Gastroesophageal sphincter (tissue), 4 donors: ENCODE measurements at regions not wholly inside any gene's neighbourhood (a gene's known extent, or its start where the extent isn't known, plus 50 kb on each side); places are given as distances from the start of the nearest gene placed in this dataset.

ENCODE experiments used
- ATAC-seq: fragments of 150-250 bp; one replicate; pipeline ENCODE4 v1.9.1; 2016; ENCODE audit warnings: mild to moderate bottlenecking, moderate library complexity
- H3K27ac ChIP-seq, 4 donors: fragments of 200-600 bp; sonication (generic) in 3 of 4; 1 replicate in 3 of 4; 2 replicates in 1 of 4; pipeline ENCODE4 v1.5.1; 2016 to 2019
- H3K27me3 ChIP-seq: fragments of 200-600 bp; sonication (generic); one replicate; pipeline ENCODE4 v1.5.1; 2019
- H3K36me3 ChIP-seq, 2 donors: fragments of 200-600 bp; sonication (generic); one replicate each; pipeline ENCODE4 v1.5.1; 2019; ENCODE audit warnings: control low read depth in 1 of 2
- H3K4me1 ChIP-seq, 3 donors: fragments of 200-600 bp; sonication (generic); 1 replicate in 2 of 3; 2 replicates in 1 of 3; pipeline ENCODE4 v1.5.1; 2016 to 2019; ENCODE audit warnings: control low read depth in 2 of 3
- H3K4me3 ChIP-seq, 2 donors: fragments of 200-600 bp; sonication (generic); one replicate each; pipeline ENCODE4 v1.5.1; 2019; ENCODE audit warnings: mild to moderate bottlenecking in 1 of 2, moderate library complexity in 1 of 2
- H3K9me3 ChIP-seq, 3 donors: fragments of 200-600 bp; sonication (generic); one replicate each; pipeline ENCODE4 v1.5.1; 2017 to 2019; ENCODE audit warnings: control low read depth in 2 of 3
- CTCF ChIP-seq, 4 experiments: fragments of 200-600 bp in 2 of 4; fragments of 450-650 bp in 2 of 4; sonication (generic) in 1 of 4; IDR thresholded peaks; one replicate each; pipeline ENCODE4 v1.5.1; 2017 to 2019; ENCODE audit warnings: antibody characterized with exemption in 4 of 4, mild to moderate bottlenecking in 2 of 4, moderate library complexity in 2 of 4
- EP300 ChIP-seq: sonication (generic); formaldehyde crosslinking; IDR thresholded peaks from one replicate; pipeline ENCODE4 v1.6.1; 2017; ENCODE audit warnings: antibody characterized with exemption, mild to moderate bottlenecking
- POLR2A ChIP-seq, 2 donors: fragments of 450-650 bp; IDR thresholded peaks; one replicate each; pipeline ENCODE4 v1.6.1; 2017; ENCODE audit warnings: antibody characterized with exemption in 2 of 2, mild to moderate bottlenecking in 2 of 2, moderate library complexity in 1 of 2
- POLR2AphosphoS5 ChIP-seq: sonication (generic); formaldehyde crosslinking; IDR thresholded peaks from one replicate; pipeline ENCODE4 v1.6.1; 2017; ENCODE audit warnings: antibody characterized with exemption
- WGBS, 2 donors: methylation state at CpG; one replicate each; pipeline ENCODE4 v1.1.5; 2018; ENCODE audit warnings: low coverage in 1 of 2; 5-methylcytosine and 5-hydroxymethylcytosine counted together

GRCh38 chr11:20308601-20309000, 54.9 kb upstream of the HTATIP2 start:
- TF ChIP-seq CTCF (IDR thresholded peaks at IDR 0.05) (no peak), POLR2AphosphoS5 (no peak), POLR2A (IDR thresholded peaks at IDR 0.05) (no peak)
- no peaks in the 10 kb centered on the region for H3K4me1 ChIP-seq
- no peaks in the 10 kb centered on the region for H3K9me3 ChIP-seq
- no peak overlapping the region for H3K4me3 ChIP-seq
- H3K36me3 ChIP-seq: no peaks in the 10 kb centered on the region
- no peak for ATAC-seq
- H3K27ac ChIP-seq: no peak overlapping the region
- peaks cover 4% of the 10 kb centered on the region for H3K27me3 ChIP-seq
- WGBS, 2 donors: 67 to 73% methylated on average over 1 to 2 of the region's 2 CpGs

GRCh38 chr11:20303391-20303965, 60.0 kb upstream of the HTATIP2 start:
- no peak overlapping the region for H3K4me3 ChIP-seq
- no peaks in the 10 kb centered on the region for H3K4me1 ChIP-seq
- TF ChIP-seq CTCF (IDR thresholded peaks at IDR 0.05) (no peak), POLR2A (IDR thresholded peaks at IDR 0.05) (no peak), EP300 (no peak), POLR2AphosphoS5 (no peak)
- no peak for ATAC-seq
- no peak overlapping the region for H3K27ac ChIP-seq
- H3K9me3 ChIP-seq: peaks cover 0 to 7% (median 0%) of the 10 kb centered on the region in 3 donors
- WGBS, 2 donors: 35 to 65% methylated on average over 2 to 6 of the region's 6 CpGs
- peaks cover 12% of the 10 kb centered on the region for H3K27me3 ChIP-seq
- no peaks in the 10 kb centered on the region for H3K36me3 ChIP-seq

- H3K4me1 ChIP-seq: no peaks in the 10 kb centered on the region
- WGBS, 2 donors: 57 to 79% methylated on average over 4 of the region's 4 CpGs
- TF ChIP-seq CTCF (IDR thresholded peaks at IDR 0.05): no peak
- TF ChIP-seq POLR2A (IDR thresholded peaks at IDR 0.05): no peak
- H3K36me3 ChIP-seq: no peaks in the 10 kb centered on the region
- H3K9me3 ChIP-seq: no peaks in the 10 kb centered on the region
- no peak for ATAC-seq
- peaks cover 9% of the 10 kb centered on the region for H3K27me3 ChIP-seq
- H3K4me3 ChIP-seq: no peak overlapping the region
- no peak overlapping the region for H3K27ac ChIP-seq
These were observed 69.5 kb upstream of the HTATIP2 start for GRCh38 chr11:20293992-20294391.

DNA sequence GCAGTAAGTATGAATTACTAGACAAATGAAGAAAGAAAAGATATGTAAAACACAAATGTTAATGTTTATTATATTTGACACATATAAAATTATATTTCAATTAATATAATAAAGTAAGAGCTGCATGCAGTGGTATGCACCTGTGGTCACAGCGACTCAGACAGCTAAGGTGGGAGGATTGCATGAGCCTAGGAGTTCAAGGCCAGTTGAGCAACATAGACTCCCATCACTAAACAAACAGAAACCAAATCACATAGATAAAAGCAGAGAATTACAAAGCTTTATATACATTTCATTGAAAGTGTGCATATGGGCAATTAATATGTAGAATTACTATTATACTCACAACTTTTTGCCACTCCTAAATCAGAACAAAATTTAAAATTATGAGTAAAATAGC, 70.0 kb upstream of the HTATIP2 start:
- H3K4me1 ChIP-seq: no peaks in the 10 kb centered on the region
- no peak for ATAC-seq
- H3K4me3 ChIP-seq: no peak overlapping the region
- WGBS, 2 donors: 71 to 88% methylated on average over 1 of the region's 1 CpG
- H3K36me3 ChIP-seq: no peaks in the 10 kb centered on the region
- H3K9me3 ChIP-seq: no peaks in the 10 kb centered on the region
- TF ChIP-seq POLR2AphosphoS5: no peak
- no peak for TF ChIP-seq EP300
- TF ChIP-seq POLR2A (IDR thresholded peaks at IDR 0.05): no peak
- no peak for TF ChIP-seq CTCF (IDR thresholded peaks at IDR 0.05)
- H3K27ac ChIP-seq: no peak overlapping the region
- H3K27me3 ChIP-seq: peaks cover 9% of the 10 kb centered on the region

DNA sequence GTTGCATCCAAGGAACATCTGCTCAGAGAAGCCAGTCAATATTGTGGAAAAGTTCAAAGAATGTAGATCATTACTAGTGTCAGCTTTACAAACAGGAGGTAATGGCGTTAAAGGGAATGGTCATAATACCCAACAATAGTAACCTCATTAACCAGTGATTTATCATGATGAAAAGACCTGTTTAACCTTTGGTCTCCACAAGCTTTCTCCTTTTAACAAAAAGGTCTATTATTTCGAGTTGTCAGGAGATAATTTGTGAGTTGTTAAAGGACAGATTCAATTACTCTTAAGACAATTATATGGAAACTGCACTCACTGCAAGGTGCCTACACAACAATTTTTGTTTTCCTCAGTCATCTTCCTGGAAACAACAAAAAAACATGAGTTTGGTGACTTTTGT, 73.8 kb upstream of the HTATIP2 start:
- TF ChIP-seq POLR2A (IDR thresholded peaks at IDR 0.05) (no peak), EP300 (no peak), POLR2AphosphoS5 (no peak)
- H3K9me3 ChIP-seq: no peaks in the 10 kb centered on the region

More for the DNA sequence above, 73.8 kb upstream of the HTATIP2 start:
- Histone ChIP-seq H3K36me3 (no peaks in the 10 kb centered on the region), H3K27me3 (peaks cover 9% of the 10 kb centered on the region), H3K4me3 (no peak overlapping the region), H3K27ac (no peak overlapping the region), H3K4me1 (no peaks in the 10 kb centered on the region)
- 30 to 34% methylated on average over 2 of the region's 2 CpGs for WGBS, 2 donors
- ATAC-seq: no peak
